ENCODE measurements at regions not wholly inside any gene's neighbourhood (a gene's known extent, or its start where the extent isn't known, plus 50 kb on each side); places are given as distances from the start of the nearest gene placed in this dataset.

GRCh38 chr6:22681761-22682160 is 112.4 kb downstream of the HDGFL1 start:
- POLR2A ChIA-PET, result no interaction called here
- H3K36me3 ChIP-seq (ENCODE audit: control insufficient read depth in 2 of 2, extremely low read depth in 1 of 2, insufficient read depth in 2 of 2, low read length in 2 of 2), result no peaks in the 10 kb centered on the region
- no peaks in the 10 kb centered on the region for H3K4me1 ChIP-seq (ENCODE audit: control insufficient read depth, extremely low read depth, insufficient read depth, low read length)
- no peaks in the 10 kb centered on the region for H4K20me1 ChIP-seq (replicated peaks; ENCODE audit: control insufficient read depth, extremely low read depth, insufficient read depth, low read length)
- H3K4me3 ChIP-seq (replicated peaks in 1 of 3; ENCODE audit: insufficient read depth in 1 of 3, low read depth in 1 of 3, low read length in 3 of 3), result no peak overlapping the region
- H3K9me1 ChIP-seq (replicated peaks; ENCODE audit: control insufficient read depth, extremely low read depth, insufficient read depth, low read length), result no peaks in the 10 kb centered on the region
- H2AFZ ChIP-seq (ENCODE audit: low read depth, low read length), result no peak overlapping the region
- no TSS peak for BruUV-seq (replicated peaks)
- H3K9me3 ChIP-seq (replicated peaks; ENCODE audit: control insufficient read depth, insufficient read depth, low read length), result no peaks in the 10 kb centered on the region
- FAIRE-seq, result no peak
- no peak overlapping the region for H3K27ac ChIP-seq (ENCODE audit: insufficient read depth, low read depth, low read length)
- no peak for DNase-seq (ENCODE audit: low read depth, low spot score)
- no peak overlapping the region for H3K9ac ChIP-seq (replicated peaks; ENCODE audit: extremely low read depth, insufficient read depth, low read length)
- dilution Hi-C loops (cut with MboI; ENCODE audit: extremely low pct_ligation_motif_present, low sequenced_read_pairs) (no loop called here), intact Hi-C loops (cut with micrococcal nuclease) (no loop called here)
- CTCF ChIA-PET, result no interaction called here
- H3K4me2 ChIP-seq (ENCODE audit: insufficient read depth, low read length), result no peak overlapping the region
- no peaks in the 10 kb centered on the region for H3K27me3 ChIP-seq (ENCODE audit: control insufficient read depth in 2 of 2, insufficient read depth in 2 of 2, low read length in 2 of 2)
- no peaks in the 10 kb centered on the region for H3K79me2 ChIP-seq (ENCODE audit: control insufficient read depth, insufficient read depth, low read length)
- TF ChIP-seq POLR2AphosphoS5 (IDR thresholded peaks at IDR 0.05; ENCODE audit: insufficient read depth, low read depth, low read length) (no peak), CTCF (IDR thresholded peaks at IDR 0.05; ENCODE audit: extremely low read depth in 1 of 2, insufficient read depth in 1 of 2, low read depth in 1 of 2, low read length in 2 of 2) (no peak), FOS (IDR thresholded peaks at IDR 0.05; ENCODE audit: borderline replicate concordance, insufficient read depth, low read length) (no peak), MYC (IDR thresholded peaks at IDR 0.05; ENCODE audit: low read depth, low read length) (no peak), GATA2 (IDR thresholded peaks at IDR 0.05; ENCODE audit: insufficient read depth, insufficient read length, low read depth, low read length) (no peak), MAX (IDR thresholded peaks at IDR 0.05; ENCODE audit: insufficient read depth, insufficient read length) (no peak), JUN (IDR thresholded peaks at IDR 0.05; ENCODE audit: borderline replicate concordance, insufficient read depth, insufficient read length, low read depth) (no peak), POLR2A (IDR thresholded peaks at IDR 0.05; ENCODE audit: low read depth, low read length) (no peak), EZH2 (IDR thresholded peaks at IDR 0.05; ENCODE audit: borderline replicate concordance, low read depth, low read length, severe bottlenecking) (no peak)
